SJCRH30 (cell line): ENCODE measurements at regions not wholly inside any gene's neighbourhood (a gene's known extent, or its start where the extent isn't known, plus 50 kb on each side); places are given as distances from the start of the nearest gene placed in this dataset.

Experiments used
- DNase-seq, 2 experiments: peaks; one replicate each; pipeline ENCODE4 v3.0.0-alpha.2; 2015 to 2020
- H3K27ac ChIP-seq: fragments of 250-450 bp; sonication (Bioruptor Pico); 2 replicates; pipeline ENCODE4 v1.5.1; 2020; ENCODE audit warnings: mild to moderate bottlenecking, moderate library complexity
- H3K27me3 ChIP-seq: fragments of 250-450 bp; sonication (Bioruptor Pico); 2 replicates; pipeline ENCODE4 v1.5.1; 2020; ENCODE audit warnings: mild to moderate bottlenecking, moderate library complexity
- H3K36me3 ChIP-seq: fragments of 250-450 bp; sonication (Bioruptor Pico); 2 replicates; pipeline ENCODE4 v1.5.1; 2020; ENCODE audit warnings: mild to moderate bottlenecking, moderate library complexity
- H3K4me1 ChIP-seq: fragments of 250-450 bp; sonication (Bioruptor Pico); 2 replicates; pipeline ENCODE4 v1.5.1; 2020; ENCODE audit warnings: mild to moderate bottlenecking, moderate library complexity
- H3K4me3 ChIP-seq: fragments of 250-450 bp; sonication (Bioruptor Pico); 2 replicates; pipeline ENCODE4 v1.5.1; 2020; ENCODE audit warnings: mild to moderate bottlenecking, moderate library complexity
- H3K9me3 ChIP-seq: fragments of 250-450 bp; sonication (Bioruptor Pico); replicated peaks from 2 replicates; pipeline ENCODE4 v1.5.1; 2020; ENCODE audit warnings: mild to moderate bottlenecking, moderate library complexity

DNA sequence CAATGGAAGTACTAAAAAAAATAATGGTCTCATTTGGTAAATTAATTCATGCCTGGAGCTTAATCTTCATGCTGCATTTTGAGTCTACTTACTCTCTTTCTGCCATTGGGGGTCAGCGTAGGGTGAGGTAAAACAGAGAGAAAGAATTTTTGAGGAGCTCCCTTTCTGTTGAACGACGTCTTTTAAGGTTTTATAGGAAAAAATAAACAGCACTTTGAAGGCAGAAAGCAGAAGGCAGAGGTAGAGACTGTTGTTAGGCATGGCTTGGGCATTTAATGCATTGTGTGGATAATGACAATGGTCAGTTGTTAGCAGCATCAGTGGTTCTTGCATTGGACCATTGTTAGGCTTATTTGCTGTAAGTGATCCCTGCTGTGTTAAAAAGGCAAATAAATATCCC is 557.2 kb upstream of the STXBP6 start:
- Histone ChIP-seq H3K27me3 (no peaks in the 10 kb centered on the region), H3K4me1 (no peaks in the 10 kb centered on the region), H3K27ac (no peak overlapping the region), H3K36me3 (no peaks in the 10 kb centered on the region), H3K4me3 (no peak overlapping the region), H3K9me3 (no peaks in the 10 kb centered on the region)
- DNase-seq, result no peak

DNA sequence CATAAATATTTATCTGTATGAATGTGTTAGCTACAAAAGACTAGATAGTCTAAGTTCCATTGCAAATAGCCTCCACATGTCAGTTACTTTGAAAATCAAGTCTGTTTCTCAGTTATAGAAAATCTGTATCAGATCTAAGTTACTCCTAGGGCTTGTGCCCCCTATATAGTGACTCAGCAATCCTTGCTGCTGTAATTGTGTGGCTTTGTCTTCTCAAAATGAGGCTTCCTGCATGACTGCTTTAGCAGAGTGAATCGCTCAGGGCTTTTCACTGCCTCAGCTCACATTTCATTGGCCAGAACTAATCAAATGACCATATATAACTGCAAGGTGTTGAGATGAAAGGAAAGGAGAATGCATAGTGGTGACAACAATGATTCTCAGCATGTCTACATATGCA is 552.2 kb upstream of the STXBP6 start:
- H3K27ac ChIP-seq, result no peak overlapping the region
- no peaks in the 10 kb centered on the region for H3K36me3 ChIP-seq
- H3K4me1 ChIP-seq, result no peaks in the 10 kb centered on the region
- no peak for DNase-seq
- no peaks in the 10 kb centered on the region for H3K9me3 ChIP-seq
- H3K27me3 ChIP-seq, result no peaks in the 10 kb centered on the region
- H3K4me3 ChIP-seq, result no peak overlapping the region

DNA sequence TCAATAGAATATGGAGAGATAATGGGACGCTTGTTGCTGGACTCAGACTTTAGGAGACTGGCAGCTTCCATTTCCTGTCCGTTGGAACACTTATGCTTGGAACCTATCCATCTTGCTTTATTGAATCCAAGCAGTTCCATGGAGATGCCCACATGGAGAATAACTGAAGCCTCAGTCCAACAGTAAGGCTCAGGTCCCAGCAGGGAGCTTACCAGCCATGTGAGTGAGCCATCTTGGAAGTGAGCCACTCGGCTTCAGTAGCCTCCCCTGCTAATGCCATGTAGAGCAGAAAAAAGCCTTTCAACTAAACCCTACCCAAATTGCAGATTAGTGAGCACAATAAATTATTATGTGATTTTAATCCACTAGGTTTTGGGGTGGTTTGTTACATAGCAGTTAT is 538.8 kb upstream of the STXBP6 start:
- H3K9me3 ChIP-seq, result no peaks in the 10 kb centered on the region
- no peaks in the 10 kb centered on the region for H3K4me1 ChIP-seq
- H3K4me3 ChIP-seq, result no peak overlapping the region
- no peaks in the 10 kb centered on the region for H3K27me3 ChIP-seq
- H3K36me3 ChIP-seq, result no peaks in the 10 kb centered on the region
- no peak for DNase-seq
- H3K27ac ChIP-seq, result no peak overlapping the region

- Histone ChIP-seq H3K9me3 (no peaks in the 10 kb centered on the region), H3K4me1 (no peaks in the 10 kb centered on the region), H3K4me3 (no peak overlapping the region), H3K27ac (no peak overlapping the region), H3K36me3 (no peaks in the 10 kb centered on the region), H3K27me3 (no peaks in the 10 kb centered on the region)
- DNase-seq, result no peak
These were observed 524.8 kb upstream of the STXBP6 start for GRCh38 chr14:25574628-25575325.

GRCh38 chr14:25570483-25570882 is 520.5 kb upstream of the STXBP6 start:
- no peaks in the 10 kb centered on the region for H3K27me3 ChIP-seq

DNA sequence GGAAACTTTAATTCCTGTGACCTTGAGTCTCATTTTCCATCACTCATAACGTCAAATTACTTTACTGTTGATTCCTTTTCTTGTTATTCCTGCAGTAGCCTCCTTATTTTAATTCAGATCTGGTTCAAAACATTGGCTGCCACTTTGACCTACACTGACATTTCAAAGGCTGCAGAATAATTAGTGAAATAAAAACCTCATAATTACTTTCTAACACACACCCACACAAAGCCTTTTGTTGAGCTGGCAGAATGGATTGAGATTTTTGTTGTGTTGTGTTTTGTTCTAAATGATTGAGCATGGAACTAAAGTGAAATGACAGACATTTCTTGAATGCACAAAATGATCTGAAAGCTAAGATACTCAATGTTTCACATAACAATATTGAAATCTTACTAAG is 507.5 kb upstream of the STXBP6 start:
- DNase-seq, result no peak
- H3K36me3 ChIP-seq, result no peaks in the 10 kb centered on the region
- H3K27me3 ChIP-seq, result no peaks in the 10 kb centered on the region
- no peak overlapping the region for H3K4me3 ChIP-seq
- H3K27ac ChIP-seq, result no peak overlapping the region
- H3K9me3 ChIP-seq, result no peaks in the 10 kb centered on the region
- no peaks in the 10 kb centered on the region for H3K4me1 ChIP-seq

More at GRCh38 chr14:25570483-25570882, 520.5 kb upstream of the STXBP6 start:
- Histone ChIP-seq H3K4me1 (no peaks in the 10 kb centered on the region), H3K36me3 (no peaks in the 10 kb centered on the region), H3K9me3 (no peaks in the 10 kb centered on the region), H3K4me3 (no peak overlapping the region), H3K27ac (no peak overlapping the region)
- DNase-seq, result no peak

GRCh38 chr14:25552826-25553225 is 502.9 kb upstream of the STXBP6 start:
- H3K4me1 ChIP-seq, result no peaks in the 10 kb centered on the region
- H3K27me3 ChIP-seq, result no peaks in the 10 kb centered on the region
- DNase-seq, result no peak
- H3K9me3 ChIP-seq, result no peaks in the 10 kb centered on the region
- no peak overlapping the region for H3K27ac ChIP-seq
- no peak overlapping the region for H3K4me3 ChIP-seq
- no peaks in the 10 kb centered on the region for H3K36me3 ChIP-seq

GRCh38 chr14:25551674-25552073 is 501.7 kb upstream of the STXBP6 start:
- Histone ChIP-seq H3K4me1 (no peaks in the 10 kb centered on the region), H3K36me3 (no peaks in the 10 kb centered on the region), H3K4me3 (no peak overlapping the region), H3K9me3 (no peaks in the 10 kb centered on the region), H3K27me3 (no peaks in the 10 kb centered on the region), H3K27ac (no peak overlapping the region)
- no peak for DNase-seq

- H3K27ac ChIP-seq, result no peak overlapping the region
- no peak for DNase-seq
- H3K4me1 ChIP-seq, result no peaks in the 10 kb centered on the region
- H3K36me3 ChIP-seq, result no peaks in the 10 kb centered on the region
- H3K4me3 ChIP-seq, result no peak overlapping the region
- peaks cover 4% of the 10 kb centered on the region; the same call in 1 of the 2 replicates for H3K27me3 ChIP-seq
- H3K9me3 ChIP-seq, result no peaks in the 10 kb centered on the region
These were observed 496.9 kb upstream of the STXBP6 start for GRCh38 chr14:25546826-25547225.

DNA sequence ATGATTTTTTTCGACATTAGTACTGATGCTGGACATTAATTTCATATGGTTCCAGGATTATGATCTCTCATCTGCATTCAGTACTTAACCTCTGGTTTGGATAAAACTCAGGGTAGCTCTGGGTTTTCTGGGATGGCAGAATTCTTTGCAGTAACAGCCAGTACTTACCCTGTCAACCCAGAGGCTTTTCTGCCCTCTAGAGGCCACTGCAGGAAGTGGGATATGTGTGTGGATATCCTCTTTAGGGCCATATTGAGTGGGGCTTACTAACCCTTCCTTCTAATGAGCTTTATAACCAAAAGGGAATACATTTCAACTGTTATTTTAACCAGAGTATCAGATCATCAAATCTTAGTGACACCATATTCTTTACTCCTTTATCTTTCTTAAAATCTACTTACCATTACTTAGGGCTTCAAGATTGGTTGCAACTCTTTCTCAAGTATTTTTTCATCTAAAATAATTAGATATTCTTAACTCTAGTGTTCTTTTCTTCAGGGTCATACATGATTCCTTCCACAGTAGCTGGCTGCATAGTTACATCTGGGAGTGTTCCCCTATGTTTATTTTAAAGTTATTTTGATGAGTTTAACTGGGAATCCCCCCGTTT is 488.0 kb upstream of the STXBP6 start:
- Histone ChIP-seq H3K4me3 (no peak overlapping the region), H3K27me3 (no peaks in the 10 kb centered on the region)
- peak; percentile 51 to 74 for DNase-seq

DNA sequence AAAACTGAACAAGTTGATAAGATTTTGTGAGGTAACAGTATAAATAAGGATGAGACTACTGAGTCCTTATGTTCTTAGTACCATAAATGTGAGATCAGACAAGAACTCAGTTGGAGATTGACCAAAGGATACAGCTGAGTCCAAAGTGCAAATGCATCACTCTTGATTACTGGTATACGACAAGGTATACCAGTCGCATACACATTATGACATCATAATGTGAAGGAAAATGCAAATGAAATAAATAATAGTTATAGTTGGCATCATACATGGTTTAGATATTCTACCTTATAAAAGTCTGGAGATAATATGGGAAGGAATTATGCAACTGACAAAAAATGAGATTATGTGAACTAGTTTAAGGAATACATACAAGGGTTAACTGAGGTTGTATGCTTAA is 476.3 kb upstream of the STXBP6 start:
- no peak overlapping the region for H3K4me3 ChIP-seq
- DNase-seq, result no peak

More for the DNA sequence above, 488.0 kb upstream of the STXBP6 start:
- Histone ChIP-seq H3K9me3 (no peaks in the 10 kb centered on the region), H3K27ac (no peak overlapping the region), H3K4me1 (no peaks in the 10 kb centered on the region), H3K36me3 (no peaks in the 10 kb centered on the region)

DNA sequence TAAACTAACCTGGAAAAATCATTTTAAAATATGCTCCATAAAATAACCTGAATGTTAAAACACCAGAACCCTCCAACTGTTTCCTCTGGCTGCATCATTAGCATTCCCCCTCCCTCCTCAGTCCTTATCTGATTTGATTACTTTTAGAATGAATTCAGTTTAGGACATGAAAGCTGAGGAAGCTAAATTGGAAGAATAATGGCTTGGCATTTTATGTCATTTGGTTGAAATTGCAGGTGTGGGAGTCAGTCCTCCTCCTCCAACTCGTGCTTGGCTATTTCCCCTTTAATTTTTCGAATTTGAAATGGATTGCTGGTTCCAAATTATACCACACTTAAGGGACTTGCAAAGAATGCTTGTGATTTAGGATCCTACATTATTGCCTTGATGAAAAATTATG is 473.0 kb upstream of the STXBP6 start:
- no peak overlapping the region for H3K27ac ChIP-seq
- no peak for DNase-seq
- no peak overlapping the region for H3K4me3 ChIP-seq
- no peaks in the 10 kb centered on the region for H3K4me1 ChIP-seq
- H3K9me3 ChIP-seq, result no peaks in the 10 kb centered on the region
- 0 out of 2 replicates have a peak, but pooled peaks cover 5% of the 10 kb centered on the region for H3K27me3 ChIP-seq
- H3K36me3 ChIP-seq, result no peaks in the 10 kb centered on the region

More for the DNA sequence above, 476.3 kb upstream of the STXBP6 start:
- Histone ChIP-seq H3K9me3 (no peaks in the 10 kb centered on the region), H3K36me3 (no peaks in the 10 kb centered on the region), H3K4me1 (no peaks in the 10 kb centered on the region), H3K27ac (no peak overlapping the region), H3K27me3 (0 out of 2 replicates have a peak, but pooled peaks cover 10% of the 10 kb centered on the region)

DNA sequence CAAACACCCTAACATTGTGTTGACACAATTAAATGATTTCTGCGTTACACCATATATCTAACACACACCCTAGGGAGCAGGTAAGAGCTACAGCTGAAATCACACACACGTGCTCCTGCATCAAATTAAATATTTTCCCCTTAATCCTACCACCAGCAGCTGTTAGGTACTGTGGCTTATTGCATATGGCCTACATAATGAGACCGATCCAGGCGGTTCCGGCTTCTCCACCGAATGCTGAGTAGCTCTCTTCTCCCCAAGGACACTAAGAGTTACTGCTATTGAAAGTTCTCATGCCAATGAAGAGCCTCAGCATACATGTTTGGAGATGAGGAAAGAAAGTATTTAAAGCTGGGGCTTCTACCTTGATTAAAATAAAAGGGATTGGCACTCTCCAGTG is 472.2 kb upstream of the STXBP6 start:
- no peak for DNase-seq
- H3K4me3 ChIP-seq, result no peak overlapping the region
- no peak overlapping the region for H3K27ac ChIP-seq
- H3K4me1 ChIP-seq, result no peaks in the 10 kb centered on the region
- no peaks in the 10 kb centered on the region for H3K9me3 ChIP-seq
- no peaks in the 10 kb centered on the region for H3K36me3 ChIP-seq
- 0 out of 2 replicates have a peak, but pooled peaks cover 5% of the 10 kb centered on the region for H3K27me3 ChIP-seq

- no peak overlapping the region for H3K4me3 ChIP-seq
- H3K27me3 ChIP-seq, result 0 out of 2 replicates have a peak, but pooled peaks cover 5% of the 10 kb centered on the region
- no peaks in the 10 kb centered on the region for H3K9me3 ChIP-seq
- no peaks in the 10 kb centered on the region for H3K4me1 ChIP-seq
- H3K27ac ChIP-seq, result no peak overlapping the region
- H3K36me3 ChIP-seq, result no peaks in the 10 kb centered on the region
- no peak for DNase-seq
These were observed 471.7 kb upstream of the STXBP6 start for GRCh38 chr14:25521616-25522015.

DNA sequence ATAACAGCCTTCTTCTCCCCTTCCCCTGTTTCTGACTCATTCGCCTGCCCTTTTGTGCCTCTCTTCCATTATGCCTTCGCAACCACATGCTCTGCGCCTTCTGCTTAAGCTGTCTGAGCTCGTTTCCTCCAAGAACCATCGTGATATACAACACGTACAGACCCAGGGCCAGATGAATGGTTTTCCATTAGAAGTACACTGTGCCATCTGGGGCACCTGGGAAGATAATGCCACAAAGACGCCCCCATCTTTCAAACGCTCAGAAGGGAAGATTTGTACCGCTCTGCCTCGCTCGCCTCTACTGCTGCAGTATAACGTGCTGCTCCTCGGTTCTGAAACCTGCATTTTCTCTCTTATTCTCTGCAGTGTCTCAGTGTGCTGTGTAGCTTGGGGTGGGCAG is 470.9 kb upstream of the STXBP6 start:
- H3K27me3 ChIP-seq, result no peaks in the 10 kb centered on the region
- DNase-seq, result no peak
- no peaks in the 10 kb centered on the region for H3K9me3 ChIP-seq
- no peaks in the 10 kb centered on the region for H3K4me1 ChIP-seq
- no peak overlapping the region for H3K4me3 ChIP-seq
- H3K27ac ChIP-seq, result no peak overlapping the region
- no peaks in the 10 kb centered on the region for H3K36me3 ChIP-seq

- Histone ChIP-seq H3K9me3 (no peaks in the 10 kb centered on the region), H3K27ac (no peak overlapping the region), H3K4me3 (no peak overlapping the region), H3K36me3 (no peaks in the 10 kb centered on the region), H3K27me3 (no peaks in the 10 kb centered on the region), H3K4me1 (no peaks in the 10 kb centered on the region)
- no peak for DNase-seq
These were observed 468.4 kb upstream of the STXBP6 start for GRCh38 chr14:25518364-25518763.
